Germinal center (tissue), 1 donor: ENCODE measurements at regions not wholly inside any gene's neighbourhood (a gene's known extent, or its start where the extent isn't known, plus 50 kb on each side); places are given as distances from the start of the nearest gene placed in this dataset.
"Not testable (repeated sequence)": the region's sequence is repeated elsewhere in the genome, so short reads cannot be mapped to it uniquely, and the experiment has no call there.

Experiments
- DNase-seq: peaks from one replicate; pipeline ENCODE4 v3.0.0; 2012; ENCODE audit warnings: mixed read lengths, low spot score

DNA sequence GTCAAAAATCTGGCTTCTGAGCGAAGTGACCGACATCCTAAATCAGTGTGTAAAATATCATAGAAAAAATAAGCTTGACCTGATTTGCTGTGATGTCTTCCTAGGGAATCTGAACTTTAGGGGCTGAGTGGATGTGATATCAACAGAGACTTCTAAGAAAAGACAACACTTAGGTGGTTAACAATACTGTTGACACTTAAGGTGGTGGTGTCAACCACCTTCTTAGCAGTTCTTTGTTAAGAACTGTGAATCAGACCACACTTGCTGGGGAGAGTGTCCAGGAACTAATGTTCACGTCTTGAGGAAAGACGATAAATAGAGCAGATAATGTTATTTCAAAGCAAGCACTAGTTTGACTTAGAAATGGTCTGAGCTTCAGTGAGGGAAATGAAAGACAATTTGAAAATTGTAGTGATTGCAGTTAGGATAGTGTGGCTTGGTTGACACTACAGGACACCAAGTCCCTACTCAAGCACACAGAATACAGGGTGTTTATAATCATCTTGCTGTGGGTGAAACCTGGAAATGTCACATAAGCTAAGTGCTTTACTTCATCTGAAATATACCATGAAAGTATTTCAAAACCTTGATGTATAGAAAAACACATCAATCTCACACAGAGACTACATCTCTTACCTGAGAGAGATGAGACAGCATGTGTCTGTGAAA is 1936.5 kb downstream of the PCDH9 start:
- DNase-seq = no peak

GRCh38 chr13:65292488-65292901 is 1937.6 kb downstream of the PCDH9 start:
- DNase-seq = no peak

GRCh38 chr13:65287405-65287804 is 1942.7 kb downstream of the PCDH9 start:
- DNase-seq = no peak

GRCh38 chr13:65275838-65276630 is 1954.1 kb downstream of the PCDH9 start:
- no peak for DNase-seq

DNA sequence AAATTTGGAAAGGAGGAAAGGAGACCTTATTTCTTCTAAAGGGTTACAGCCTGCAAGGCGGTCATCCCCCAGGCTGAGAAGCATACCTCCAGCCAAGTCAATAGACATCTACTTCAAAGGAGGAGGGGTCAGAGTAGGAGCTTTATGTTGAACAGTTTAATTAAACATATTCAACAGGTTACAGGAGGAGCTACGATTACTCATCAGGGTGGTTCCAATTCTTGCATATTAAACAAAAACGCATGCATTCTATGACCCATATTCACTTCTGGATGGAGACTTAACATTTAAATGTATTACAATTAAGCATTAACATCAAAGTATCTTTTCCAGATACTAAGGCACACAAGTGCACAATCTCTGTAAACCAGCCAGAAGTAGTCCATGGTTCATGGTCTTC is 1955.0 kb downstream of the PCDH9 start:
- DNase-seq = no peak

GRCh38 chr13:65273811-65274420 is 1956.2 kb downstream of the PCDH9 start:
- DNase-seq = not testable (repeated sequence)

GRCh38 chr13:65268009-65268408 is 1962.1 kb downstream of the PCDH9 start:
- no peak for DNase-seq

DNA sequence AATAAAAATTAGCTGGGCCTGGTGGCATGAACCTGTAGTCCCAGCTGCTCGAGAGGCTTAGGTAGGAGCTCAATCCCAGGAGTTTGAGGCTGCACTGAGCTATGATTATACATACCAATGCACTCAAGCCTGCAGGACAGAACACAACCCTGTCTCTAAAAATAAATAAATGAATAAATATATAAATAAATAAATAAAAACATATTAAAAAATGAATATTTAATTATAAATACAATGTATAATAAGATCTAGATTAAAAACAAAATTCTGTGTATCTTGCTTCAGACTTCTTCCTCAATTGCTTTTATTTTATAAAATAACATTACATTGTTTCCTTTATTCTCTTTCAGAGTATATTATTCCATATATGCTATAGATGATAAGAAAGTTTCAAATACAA is 1964.1 kb downstream of the PCDH9 start:
- no peak for DNase-seq

DNA sequence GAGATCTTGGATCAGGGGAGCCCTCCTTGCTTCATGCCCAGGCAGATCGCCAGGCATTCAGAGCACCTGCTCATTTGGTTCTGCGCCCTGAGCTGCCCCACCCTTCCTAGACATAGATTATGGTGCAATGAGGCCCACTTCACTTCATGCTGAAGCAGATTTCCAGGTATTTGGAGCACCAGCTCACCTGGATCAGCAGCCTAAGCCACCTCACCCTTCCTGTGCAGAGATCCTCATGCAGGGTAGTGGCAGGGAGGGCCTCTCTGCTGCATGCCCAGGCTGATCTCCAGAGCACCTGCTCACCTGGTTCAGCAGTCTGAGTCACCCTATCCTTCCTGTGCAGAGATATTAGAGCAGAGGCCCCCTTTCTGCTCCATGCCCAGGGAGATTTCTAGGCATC is 1966.1 kb downstream of the PCDH9 start:
- no peak for DNase-seq

- DNase-seq = no peak
Measured at GRCh38 chr13:65260946-65261891, 1968.9 kb downstream of the PCDH9 start.

DNA sequence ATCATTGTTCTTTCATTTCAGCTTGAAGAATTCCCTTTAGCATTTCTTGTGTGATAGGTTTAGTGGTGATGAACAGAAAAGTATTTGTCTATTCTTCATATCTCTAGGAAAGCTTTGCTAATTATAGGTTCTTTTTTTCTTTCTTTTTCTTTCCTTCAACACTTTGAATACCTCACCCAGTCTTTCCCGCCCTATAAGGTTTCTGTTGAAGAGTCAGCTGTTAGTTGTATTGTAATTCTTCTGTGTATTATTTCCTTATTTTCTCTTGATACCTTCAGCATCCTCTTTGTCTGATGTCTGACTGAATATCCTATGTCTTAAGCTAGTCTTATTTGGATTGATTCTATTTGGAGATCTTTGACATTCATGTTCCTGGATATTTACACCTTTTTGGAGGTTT is 1989.4 kb downstream of the PCDH9 start:
- no peak for DNase-seq

- DNase-seq = no peak
Measured at GRCh38 chr13:65236841-65237418, 1993.2 kb downstream of the PCDH9 start.

DNA sequence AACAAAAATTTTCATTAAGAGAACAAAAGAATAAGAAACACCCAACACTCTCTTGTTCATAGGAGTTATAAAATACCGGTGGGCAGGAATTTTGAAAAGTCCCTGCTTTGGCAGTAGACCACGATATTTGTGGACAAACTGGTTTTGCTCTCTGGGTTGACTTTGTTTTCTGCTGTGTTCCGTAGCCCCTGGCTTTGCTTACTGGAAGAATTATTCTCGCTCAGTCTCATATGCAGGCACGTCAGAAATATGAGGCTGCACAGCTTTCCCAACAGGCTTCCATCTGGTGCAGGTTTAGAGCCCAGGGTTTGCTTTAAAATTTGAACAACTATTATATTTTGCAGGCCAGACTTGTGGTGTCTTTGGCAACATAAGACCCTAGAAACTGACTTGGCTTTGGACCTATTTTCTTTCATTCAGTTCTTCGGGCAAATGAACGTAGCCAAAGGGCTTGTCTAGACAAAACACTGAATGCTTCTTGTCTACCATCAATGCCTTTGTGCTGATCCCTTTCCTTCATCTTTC is 2012.6 kb downstream of the PCDH9 start:
- DNase-seq = no peak

GRCh38 chr13:65202845-65203244 is 2027.3 kb downstream of the PCDH9 start:
- DNase-seq = not testable (repeated sequence)

- DNase-seq = no peak
Measured at GRCh38 chr13:65188721-65189120, 2041.4 kb downstream of the PCDH9 start.

DNA sequence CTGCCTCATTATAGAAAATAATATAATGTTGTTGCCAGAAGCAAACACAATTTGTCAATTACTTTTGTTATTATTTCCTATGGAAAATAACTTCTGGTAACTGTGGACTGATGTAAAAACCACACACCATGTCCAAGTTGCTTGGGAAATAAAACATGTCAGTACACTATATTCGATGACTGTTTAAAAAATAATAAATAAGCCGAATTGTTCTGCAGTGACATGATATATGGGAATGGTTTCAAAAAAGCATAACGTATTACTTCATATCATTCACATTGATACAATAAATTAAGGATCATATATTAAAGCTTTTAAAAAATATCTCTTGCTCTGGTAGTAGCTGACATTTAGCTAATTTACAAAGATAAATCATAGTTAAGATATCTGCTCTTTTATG is 2062.1 kb downstream of the PCDH9 start:
- no peak for DNase-seq

DNA sequence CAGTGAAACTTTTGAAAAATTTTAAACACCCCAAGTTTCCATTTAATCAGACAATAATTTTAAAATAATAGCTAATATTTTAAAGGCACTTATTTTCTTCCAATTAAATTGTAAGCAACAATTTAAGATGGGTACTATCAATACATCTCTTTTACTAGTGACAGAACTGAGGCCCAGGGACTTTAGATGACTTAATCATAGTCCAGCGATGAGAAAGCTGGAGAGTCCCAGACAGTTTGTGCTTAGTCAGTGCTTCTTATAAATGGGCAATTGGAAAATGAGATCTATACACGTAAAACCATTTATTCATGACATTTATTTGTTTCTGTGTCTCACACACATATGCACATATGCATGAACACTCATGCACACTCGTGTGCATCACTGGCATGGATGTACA is 2063.5 kb downstream of the PCDH9 start:
- no peak for DNase-seq

- no peak for DNase-seq
Measured at GRCh38 chr13:65159803-65160202, 2070.3 kb downstream of the PCDH9 start.

GRCh38 chr13:65155861-65156260 is 2074.3 kb downstream of the PCDH9 start:
- no peak for DNase-seq

DNA sequence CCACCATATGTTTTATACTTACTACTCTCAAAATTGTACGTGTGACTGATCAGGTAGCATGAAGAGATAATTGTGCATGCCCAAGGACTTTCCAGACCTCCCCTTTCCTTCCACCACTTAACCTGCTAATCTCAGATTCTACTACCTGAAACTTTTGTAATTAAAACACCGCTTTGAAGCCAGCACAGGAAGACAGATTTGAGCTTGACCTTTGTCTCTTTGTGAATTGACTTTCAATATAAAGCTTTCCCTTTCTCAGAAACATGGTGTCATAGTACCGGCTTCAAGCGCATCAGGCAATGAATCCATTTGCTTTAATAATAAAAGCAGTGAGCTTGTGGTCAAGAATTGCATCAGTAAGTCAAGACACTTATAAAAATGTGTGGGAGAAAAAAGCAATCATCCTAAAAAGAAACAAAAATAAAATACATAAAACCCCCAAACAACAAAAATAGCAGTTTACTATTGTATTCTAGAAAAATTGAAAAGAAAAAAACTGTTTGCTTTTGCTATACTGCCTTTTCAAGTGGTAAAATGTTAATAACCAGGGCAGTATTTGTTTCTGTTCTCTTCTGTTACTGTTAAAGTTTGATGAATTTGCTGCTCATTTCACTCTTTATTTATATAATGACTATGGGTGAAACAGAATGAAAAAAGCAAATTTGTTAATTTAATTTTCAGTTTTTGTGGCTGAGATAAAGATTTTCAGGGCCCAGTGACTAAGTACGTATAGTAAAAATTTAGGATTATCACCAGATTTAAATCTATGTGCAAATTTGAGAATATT is 2075.3 kb downstream of the PCDH9 start:
- DNase-seq = no peak

DNA sequence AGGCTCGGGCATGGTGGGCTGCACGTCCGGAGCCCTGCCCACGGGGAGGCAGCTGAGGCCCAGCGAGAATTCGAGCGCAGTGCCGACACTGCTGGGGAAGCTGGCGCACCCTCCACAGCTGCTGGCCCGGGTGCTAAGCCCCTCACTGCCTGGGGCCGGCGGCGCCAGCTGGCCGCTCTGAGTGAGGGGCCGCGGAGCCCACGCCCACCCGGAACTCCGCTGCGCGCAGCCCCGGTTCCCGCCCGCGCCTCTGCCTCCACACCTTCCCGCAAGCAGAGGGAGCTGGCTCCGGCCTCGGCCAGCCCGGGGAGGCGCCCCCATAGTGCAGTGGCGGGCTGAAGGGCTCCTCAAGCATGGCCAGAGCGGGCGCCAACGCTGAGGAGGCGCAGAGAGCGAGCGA is 2080.4 kb downstream of the PCDH9 start:
- DNase-seq = no peak
